ENCODE measurements at regions not wholly inside any gene's neighbourhood (a gene's known extent, or its start where the extent isn't known, plus 50 kb on each side); places are given as distances from the start of the nearest gene placed in this dataset.

- no peak for TF ChIP-seq CTCF (CRISPR knock-in tag; IDR thresholded peaks at IDR 0.05)
- no peak for TF ChIP-seq EP300 (IDR thresholded peaks at IDR 0.05; ENCODE audit: low read depth in 2 of 2, low read length in 2 of 2)
- TF ChIP-seq EP300 (CRISPR knock-in tag; IDR thresholded peaks at IDR 0.05; ENCODE audit: borderline replicate concordance): no peak
- no peak for TF ChIP-seq NR3C1 (CRISPR knock-in tag; IDR thresholded peaks at IDR 0.05)
- TF ChIP-seq RBFOX2 (IDR thresholded peaks at IDR 0.05; ENCODE audit: low read depth, low read length): no peak
- TF ChIP-seq KLF6 (CRISPR knock-in tag; IDR thresholded peaks at IDR 0.05): no peak
- TF ChIP-seq ELK4 (CRISPR knock-in tag; IDR thresholded peaks at IDR 0.05; ENCODE audit: borderline replicate concordance): no peak
- TF ChIP-seq NFIC (IDR thresholded peaks at IDR 0.05; ENCODE audit: low read length): no peak
- no peak for TF ChIP-seq FOXM1 (CRISPR knock-in tag; IDR thresholded peaks at IDR 0.05)
- no peak for TF ChIP-seq SIN3A (IDR thresholded peaks at IDR 0.05; ENCODE audit: borderline replicate concordance, low read depth, low read length)
- TF ChIP-seq ZNF121 (CRISPR knock-in tag; IDR thresholded peaks at IDR 0.05): no peak
- TF ChIP-seq JDP2 (CRISPR knock-in tag; IDR thresholded peaks at IDR 0.05; ENCODE audit: borderline replicate concordance): no peak
- no peak for TF ChIP-seq SALL1 (CRISPR knock-in tag; IDR thresholded peaks at IDR 0.05)
- no peak for TF ChIP-seq ZNF747 (CRISPR knock-in tag; IDR thresholded peaks at IDR 0.05; ENCODE audit: borderline replicate concordance)
Measured at GRCh38 chr16:82419332-82419731, 207.4 kb upstream of the CDH13 start.
